ENCODE measurements at regions not wholly inside any gene's neighbourhood (a gene's known extent, or its start where the extent isn't known, plus 50 kb on each side); places are given as distances from the start of the nearest gene placed in this dataset.
"Not testable (repeated sequence)": the region's sequence is repeated elsewhere in the genome, so short reads cannot be mapped to it uniquely, and the experiment has no call there.

- no peak for DNase-seq
Measured at GRCh38 chr6:8361259-8361658, 74.1 kb downstream of the SLC35B3 start.

DNA sequence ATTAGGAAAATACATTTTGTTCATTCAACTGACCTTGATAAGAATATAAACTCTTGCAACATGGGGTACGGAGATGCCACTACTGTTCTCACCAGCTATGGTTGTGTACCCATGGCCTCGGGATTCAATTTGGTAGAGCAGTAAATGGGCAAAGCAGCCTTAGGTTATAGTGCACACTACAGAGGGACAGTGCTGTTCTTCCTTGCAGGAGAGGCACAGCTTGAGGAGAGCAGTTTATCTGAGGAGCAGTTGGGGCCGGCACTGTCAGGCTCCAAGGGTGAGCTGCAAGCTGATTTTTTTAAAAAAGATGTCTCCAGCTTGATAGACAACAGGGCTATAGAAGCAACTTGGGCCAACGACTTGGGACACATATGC is 82.4 kb downstream of the SLC35B3 start:
- DNase-seq = no peak

DNA sequence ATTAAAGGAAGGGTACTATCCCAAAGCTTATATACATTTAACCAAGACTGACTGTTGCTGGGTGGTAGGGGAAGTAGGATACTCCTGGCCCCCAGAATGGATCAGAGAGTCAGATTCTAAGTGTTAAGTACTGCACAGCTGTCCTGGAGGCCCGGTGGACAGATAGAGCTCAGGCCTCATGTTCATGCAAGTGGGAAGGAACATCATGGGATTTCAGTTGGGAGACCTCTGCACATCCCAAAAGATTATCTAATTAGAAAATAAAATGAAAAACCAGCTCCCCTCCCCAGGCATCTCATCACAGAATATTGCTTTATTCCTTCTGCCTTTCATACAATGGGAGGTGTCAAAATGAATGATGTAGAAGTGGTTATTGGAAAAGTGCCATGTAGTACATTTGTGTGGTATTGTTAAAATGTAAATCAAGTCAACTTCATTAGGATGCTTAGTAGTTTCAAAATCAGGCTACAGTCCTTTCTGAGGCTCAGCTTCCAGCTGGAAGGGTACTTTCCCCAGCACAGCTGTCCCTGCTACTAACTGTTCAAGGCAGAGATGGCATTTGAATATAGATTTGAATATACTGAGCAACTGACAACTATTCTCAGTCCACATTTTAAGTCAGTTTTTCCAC is 82.9 kb downstream of the SLC35B3 start:
- no peak for DNase-seq

- DNase-seq = no peak
Measured at GRCh38 chr6:8343600-8343999, 91.7 kb downstream of the SLC35B3 start.

DNA sequence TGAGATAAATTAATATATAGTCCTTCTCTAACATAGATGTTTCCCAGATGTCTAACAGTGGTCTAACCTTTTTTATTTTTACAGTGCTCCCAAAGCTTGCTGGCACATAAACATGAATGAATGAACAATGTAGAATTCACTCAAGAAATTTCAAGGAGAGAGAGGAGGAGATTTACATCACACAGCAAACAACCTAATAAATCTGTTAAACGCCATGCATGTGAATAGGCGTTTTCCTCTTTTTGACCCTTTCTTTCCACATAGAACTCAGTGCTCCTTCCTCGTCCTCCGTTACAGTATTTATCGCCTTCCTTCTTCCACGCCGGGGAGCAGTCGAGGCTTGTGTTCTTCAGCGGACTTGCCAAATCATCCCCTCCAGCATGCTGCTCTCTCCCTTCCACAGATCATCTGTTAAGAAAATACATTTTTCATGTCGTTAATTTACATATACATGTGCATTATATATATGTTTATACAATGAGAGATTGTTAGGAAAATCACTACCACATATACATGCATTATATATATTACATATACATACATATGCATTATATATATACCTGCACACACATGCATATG is 93.0 kb downstream of the SLC35B3 start:
- DNase-seq = no peak

DNA sequence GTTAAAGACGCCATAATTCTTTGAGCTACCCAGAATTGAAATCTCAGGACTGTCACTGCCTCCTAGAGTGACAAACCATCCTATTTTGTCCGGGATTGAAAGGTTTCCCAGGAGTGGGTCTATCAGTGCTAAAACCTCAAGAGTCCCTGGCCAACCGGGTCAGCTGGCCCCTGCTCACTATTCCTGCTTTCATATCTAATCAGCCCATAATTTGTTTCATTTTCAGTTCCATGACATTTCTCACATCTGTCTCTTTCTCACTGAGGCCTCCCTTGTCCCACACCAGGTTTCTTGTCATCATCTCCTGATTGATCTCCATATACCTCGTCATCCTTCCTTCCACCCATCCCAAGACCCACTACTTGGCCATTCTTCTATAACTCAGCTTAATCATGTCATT is 98.2 kb downstream of the SLC35B3 start:
- no peak for DNase-seq

GRCh38 chr6:8336406-8337057 is 98.8 kb downstream of the SLC35B3 start:
- no peak for DNase-seq

GRCh38 chr6:8335896-8336295 is 99.4 kb downstream of the SLC35B3 start:
- no peak for DNase-seq

DNA sequence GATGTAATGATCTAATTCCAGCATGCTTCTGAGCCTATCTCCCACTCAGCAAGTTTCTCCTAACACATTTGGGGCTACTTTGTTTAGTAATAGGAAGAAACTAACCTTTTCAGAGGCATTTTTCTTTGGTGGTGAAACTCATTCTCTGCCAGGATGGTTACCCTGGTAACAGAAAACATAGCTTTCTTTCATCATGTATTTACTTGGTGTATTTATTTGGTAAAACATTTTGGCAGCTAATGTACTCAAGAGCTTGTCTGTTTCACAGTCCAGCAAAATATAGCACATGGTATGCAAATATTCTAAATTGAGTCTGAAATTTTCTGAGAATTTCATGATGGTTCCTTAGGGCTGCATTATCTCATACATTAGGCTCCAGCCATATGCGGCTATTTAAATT is 100.0 kb downstream of the SLC35B3 start:
- DNase-seq = no peak

- DNase-seq = no peak
Measured at GRCh38 chr6:8334113-8334512, 101.2 kb downstream of the SLC35B3 start.

- DNase-seq = no peak
Measured at GRCh38 chr6:8329562-8329961, 105.8 kb downstream of the SLC35B3 start.

- DNase-seq = peak; percentile 8
Measured at GRCh38 chr6:8325743-8326142, 109.6 kb downstream of the SLC35B3 start.

GRCh38 chr6:8322659-8323058 is 112.7 kb downstream of the SLC35B3 start:
- no peak for DNase-seq

DNA sequence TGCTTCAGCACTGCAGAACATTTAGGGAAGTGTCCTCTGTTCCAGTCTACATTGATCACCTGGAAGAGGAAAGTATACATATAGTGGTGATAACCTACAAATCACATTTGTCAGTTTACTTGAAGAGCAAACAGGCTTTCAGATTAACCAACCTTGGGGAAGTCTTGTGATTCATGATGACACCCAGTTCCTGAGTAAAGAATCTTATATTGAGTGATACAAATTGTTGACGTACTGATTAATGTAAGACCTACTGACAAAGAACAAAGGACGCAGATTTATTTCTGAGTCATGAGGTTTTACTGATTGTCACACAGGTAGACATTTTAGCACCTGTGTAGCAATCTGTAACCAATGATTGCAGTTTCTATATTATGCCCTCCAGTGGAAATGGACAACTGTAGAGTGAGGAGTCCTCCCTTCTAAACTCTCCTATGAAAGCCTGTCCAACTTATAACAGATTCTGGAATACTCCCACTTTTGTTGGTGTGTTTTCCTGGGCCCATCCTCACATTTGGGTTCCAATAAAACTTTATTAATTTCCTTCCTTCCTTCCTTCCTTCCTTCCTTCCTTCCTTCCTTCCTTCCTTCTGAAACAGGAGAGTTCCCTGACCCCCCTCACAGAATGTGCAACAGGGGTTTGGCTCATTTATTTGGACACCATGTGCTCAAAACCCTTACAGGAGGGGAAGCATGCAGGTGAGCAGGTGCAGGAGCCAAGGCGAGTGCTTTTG is 113.5 kb downstream of the SLC35B3 start:
- no peak for DNase-seq

GRCh38 chr6:8315154-8315553 is 120.2 kb downstream of the SLC35B3 start:
- no peak for DNase-seq

DNA sequence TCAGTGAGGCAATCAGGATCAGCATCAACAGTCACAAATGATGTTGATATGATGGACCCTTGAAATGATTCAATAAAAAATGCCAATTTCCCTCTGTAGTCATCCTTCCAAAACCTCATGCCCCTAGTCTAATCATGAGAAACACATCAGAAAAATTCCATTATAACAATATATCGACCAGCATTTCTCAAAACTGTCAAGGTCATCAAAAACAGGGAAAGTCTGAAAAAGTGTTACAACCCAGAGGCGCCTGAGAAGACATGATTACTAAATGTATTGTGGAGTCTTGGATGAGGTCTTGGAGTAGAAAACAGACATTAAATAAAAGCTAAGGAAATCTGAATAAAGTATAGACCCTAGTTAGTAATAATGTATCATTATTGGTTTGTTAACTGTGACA is 133.8 kb downstream of the SLC35B3 start:
- DNase-seq = no peak

GRCh38 chr6:8299034-8299433 is 136.3 kb downstream of the SLC35B3 start:
- DNase-seq = no peak

DNA sequence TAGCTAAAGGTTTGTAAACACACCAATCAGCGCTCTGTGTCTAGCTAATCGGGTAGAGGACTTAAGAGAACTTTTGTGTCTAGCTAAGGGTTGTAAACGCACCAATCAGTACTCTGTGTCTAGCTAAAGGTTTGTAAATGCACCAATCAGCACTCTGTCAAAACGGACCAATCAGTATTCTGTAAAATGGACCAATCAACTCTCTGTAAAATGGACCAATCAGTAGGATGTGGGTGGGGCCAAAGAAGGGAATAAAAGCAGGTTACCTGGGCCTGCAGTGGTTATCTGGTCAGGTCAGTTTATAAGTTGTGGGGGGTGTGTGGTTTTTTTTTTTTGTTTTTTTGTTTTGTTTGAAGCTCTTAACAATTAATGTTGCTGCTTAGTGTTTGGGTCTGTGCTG is 152.4 kb downstream of the SLC35B3 start:
- not testable (repeated sequence) for DNase-seq

- no peak for DNase-seq
Measured at GRCh38 chr6:8282380-8282779, 153.0 kb downstream of the SLC35B3 start.

DNA sequence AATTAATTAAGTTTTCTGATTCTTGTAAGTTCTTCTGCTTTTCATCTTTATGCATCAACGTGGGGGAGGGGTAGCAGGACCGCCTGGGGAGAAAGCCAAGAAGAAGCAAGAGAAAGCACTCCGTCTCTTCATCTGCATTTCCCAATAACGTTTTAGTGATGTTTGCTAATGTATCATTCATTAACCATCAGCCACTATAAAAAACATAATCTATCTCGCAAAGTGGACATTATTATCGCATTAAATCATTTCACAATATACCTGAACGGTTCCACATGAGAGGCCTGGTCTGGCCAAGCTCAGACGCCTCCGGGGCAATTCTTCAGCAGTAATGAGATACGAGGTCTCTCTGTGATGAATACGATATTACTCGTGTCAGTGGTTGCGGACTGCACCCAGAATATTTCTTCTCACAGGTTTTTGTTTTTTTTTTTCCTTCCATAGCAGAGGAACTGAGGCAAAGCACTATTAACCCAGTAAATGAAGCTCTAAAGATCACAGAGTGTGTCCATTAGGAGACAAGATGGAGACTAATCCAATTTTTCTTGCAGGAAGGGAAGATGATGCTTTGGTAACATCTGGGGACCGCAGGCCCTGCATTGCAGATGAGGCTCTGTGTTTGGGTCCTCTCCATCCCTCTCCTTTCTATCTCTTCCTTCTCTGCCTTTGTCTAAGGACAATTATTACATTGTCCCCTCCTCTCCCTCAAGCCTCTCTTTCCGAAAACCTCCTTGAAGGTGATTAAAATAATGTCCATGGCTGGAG is 156.1 kb downstream of the SLC35B3 start:
- DNase-seq = no peak

- DNase-seq = no peak
Measured at GRCh38 chr6:8278562-8278961, 156.8 kb downstream of the SLC35B3 start.

DNA sequence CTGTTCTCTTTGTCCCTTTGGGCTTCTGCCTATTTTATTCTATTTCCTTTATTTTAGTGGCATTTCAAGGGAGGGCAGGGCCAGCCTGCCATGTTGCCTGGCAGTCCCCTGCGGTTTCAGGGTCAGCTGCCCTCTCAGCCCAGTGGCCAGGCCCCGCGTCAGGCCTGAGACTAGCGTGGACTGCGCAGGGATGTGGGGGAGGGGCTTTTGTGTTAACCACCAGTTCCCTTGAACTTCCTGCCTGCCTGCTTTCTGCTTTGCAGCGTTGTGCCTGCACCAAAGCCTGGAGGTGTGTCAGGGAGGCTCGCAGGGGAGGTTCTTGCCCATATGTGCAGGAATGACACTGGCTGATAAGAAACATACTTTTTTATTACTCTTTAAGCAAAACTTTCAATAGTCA is 157.6 kb downstream of the SLC35B3 start:
- no peak for DNase-seq

- DNase-seq = no peak
Measured at GRCh38 chr6:8276148-8276547, 159.2 kb downstream of the SLC35B3 start.
